SU-DHL-6 (cell line): ENCODE measurements at regions not wholly inside any gene's neighbourhood (a gene's known extent, or its start where the extent isn't known, plus 50 kb on each side); places are given as distances from the start of the nearest gene placed in this dataset.
A peak's percentile ranks its signal among the peaks of the same experiment; 100 is the strongest.

Source experiments
- H2AFZ ChIP-seq: fragments of 200-600 bp; sonication (generic); 2 replicates; pipeline ENCODE4 v1.6.1; 2014; ENCODE audit warnings: low read depth, mild to moderate bottlenecking, moderate library complexity, mixed read lengths, antibody characterized with exemption, low read length; ENCODE audit not compliant: severe bottlenecking
- H3F3A ChIP-seq: fragments of 200-600 bp; shearing (Covaris generic); 2 replicates; pipeline ENCODE4 v1.6.0; 2016; ENCODE audit warnings: antibody characterized with exemption, mild to moderate bottlenecking; ENCODE audit not compliant: insufficient read depth
- H3K27ac ChIP-seq: fragments of 200-600 bp; sonication (generic); 2 replicates; pipeline ENCODE4 v1.5.1; 2016; ENCODE audit warnings: low read depth, mild to moderate bottlenecking, low read length, moderate library complexity, mixed read lengths
- H3K27me3 ChIP-seq: fragments of 200-600 bp; sonication (generic), shearing (Covaris generic); 2 replicates; pipeline ENCODE4 v1.6.0; 2014; ENCODE audit warnings: mild to moderate bottlenecking, low read length
- H3K36me3 ChIP-seq: fragments of 200-600 bp; sonication (generic); 2 replicates; pipeline ENCODE4 v1.6.1; 2014; ENCODE audit warnings: mild to moderate bottlenecking, low read length, mixed read lengths
- H3K4me2 ChIP-seq: fragments of 300-600, 200-600 bp; shearing (Covaris generic), sonication (generic); 2 replicates; pipeline ENCODE4 v1.6.0; 2014; ENCODE audit warnings: low read length, low read depth, mild to moderate bottlenecking; ENCODE audit not compliant: poor library complexity, severe bottlenecking
- H3K4me3 ChIP-seq: fragments of 200-600 bp; sonication (generic); 2 replicates; pipeline ENCODE4 v1.5.1; 2014; ENCODE audit warnings: antibody characterized with exemption, low read length, mild to moderate bottlenecking, mixed read lengths; ENCODE audit not compliant: insufficient read depth, poor library complexity, severe bottlenecking
- H3K79me2 ChIP-seq: fragments of 200-600 bp; sonication (generic); 2 replicates; pipeline ENCODE4 v1.6.1; 2014; ENCODE audit warnings: mild to moderate bottlenecking, low read length, moderate library complexity; ENCODE audit not compliant: insufficient read depth
- H3K9ac ChIP-seq: fragments of 200-600 bp; sonication (generic); 2 replicates; pipeline ENCODE4 v1.7.0; 2014; ENCODE audit warnings: mild to moderate bottlenecking, low read length
- H3K9me2 ChIP-seq: fragments of 200-600 bp; sonication (generic); replicated peaks from 2 replicates; pipeline ENCODE4 v1.6.1; 2014; ENCODE audit warnings: low read length; ENCODE audit not compliant: insufficient read depth
- H3K9me3 ChIP-seq: fragments of 200-600 bp; sonication (generic); 2 replicates; pipeline ENCODE4 v1.6.1; 2014; ENCODE audit warnings: low read length, mixed read lengths; ENCODE audit not compliant: insufficient read depth
- H4K20me1 ChIP-seq: fragments of 200-600 bp; sonication (generic); 2 replicates; pipeline ENCODE4 v1.6.1; 2014; ENCODE audit warnings: low read depth, mild to moderate bottlenecking, antibody characterized with exemption, low read length, moderate library complexity, mixed read lengths
- CTCF ChIP-seq: fragments of 200-600 bp; sonication (generic); IDR thresholded peaks from one replicate; pipeline ENCODE4 v1.5.1; 2017; ENCODE audit warnings: antibody characterized with exemption, mild to moderate bottlenecking, low read length, moderate library complexity; ENCODE audit not compliant: insufficient read depth, poor library complexity, severe bottlenecking
- EZH2phosphoT487 ChIP-seq: fragments of 200-600 bp; sonication (generic), shearing (Covaris generic); conservative IDR thresholded peaks from 2 replicates; pipeline ENCODE4 v1.6.1; 2018; ENCODE audit warnings: mild to moderate bottlenecking, antibody characterized with exemption, low read length, moderate library complexity, mixed read lengths

- H3K9me3 ChIP-seq = no peaks in the 10 kb centered on the region
- no peaks in the 10 kb centered on the region for H3K9me2 ChIP-seq
- no peak overlapping the region for H3K27ac ChIP-seq
- no peaks in the 10 kb centered on the region for H3K36me3 ChIP-seq
- H3K27me3 ChIP-seq = no peaks in the 10 kb centered on the region
- no peaks in the 10 kb centered on the region for H4K20me1 ChIP-seq
- TF ChIP-seq EZH2phosphoT487 = no peak
- TF ChIP-seq CTCF = no peak
- H3K9ac ChIP-seq = no peak overlapping the region
- no peak overlapping the region for H3K4me3 ChIP-seq
- H3K4me2 ChIP-seq = no peak overlapping the region
- H2AFZ ChIP-seq = no peak overlapping the region
- no peaks in the 10 kb centered on the region for H3K79me2 ChIP-seq
- peaks cover 11% of the 10 kb centered on the region for H3F3A ChIP-seq
These were observed 396.5 kb upstream of the BRINP1 start for GRCh38 chr9:119765632-119766175.

- Histone ChIP-seq H3K9me2 (no peaks in the 10 kb centered on the region), H3F3A (peaks cover 11% of the 10 kb centered on the region), H3K4me2 (peak overlapping the region; percentile 84), H3K36me3 (no peaks in the 10 kb centered on the region), H3K9ac (no peak overlapping the region), H2AFZ (no peak overlapping the region), H3K79me2 (no peaks in the 10 kb centered on the region), H4K20me1 (no peaks in the 10 kb centered on the region), H3K4me3 (no peak overlapping the region), H3K9me3 (no peaks in the 10 kb centered on the region), H3K27ac (no peak overlapping the region), H3K27me3 (no peaks in the 10 kb centered on the region)
- TF ChIP-seq CTCF = no peak
- no peak for TF ChIP-seq EZH2phosphoT487
These were observed 394.0 kb upstream of the BRINP1 start for GRCh38 chr9:119763260-119763659.

GRCh38 chr9:119761812-119762211 lies 392.6 kb upstream of the BRINP1 start:
- Histone ChIP-seq H3K36me3 (no peaks in the 10 kb centered on the region), H3K79me2 (no peaks in the 10 kb centered on the region), H3K9me3 (no peaks in the 10 kb centered on the region), H3F3A (peaks cover 11% of the 10 kb centered on the region), H3K4me2 (peak overlapping the region; percentile 84), H4K20me1 (no peaks in the 10 kb centered on the region), H2AFZ (peak overlapping the region; percentile 80), H3K9ac (peak overlapping the region; percentile 46), H3K27me3 (no peaks in the 10 kb centered on the region), H3K9me2 (no peaks in the 10 kb centered on the region), H3K27ac (peak overlapping the region; percentile 87), H3K4me3 (peak overlapping the region; percentile 45)
- TF ChIP-seq EZH2phosphoT487 (no peak), CTCF (no peak)
